ENCODE measurements at regions not wholly inside any gene's neighbourhood (a gene's known extent, or its start where the extent isn't known, plus 50 kb on each side); places are given as distances from the start of the nearest gene placed in this dataset.

DNA sequence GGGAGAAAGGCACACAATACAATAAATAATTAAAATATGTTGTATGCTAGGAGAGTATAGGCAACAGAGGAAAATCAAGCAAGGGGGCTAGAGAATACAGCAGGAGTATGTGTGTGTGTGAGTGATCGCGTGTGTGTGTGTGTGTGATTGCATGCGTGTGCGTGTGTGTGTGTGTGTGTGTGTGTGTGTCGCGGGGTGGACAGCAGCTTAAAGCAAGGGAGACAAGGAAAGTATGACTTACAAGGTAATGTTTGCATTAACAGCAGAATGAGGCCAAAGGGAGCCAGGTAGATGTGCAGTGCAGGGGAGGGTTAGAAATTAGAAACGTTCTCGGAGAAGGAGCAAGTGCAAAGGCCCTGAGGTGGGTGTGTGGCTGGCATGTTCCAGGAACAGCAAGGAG, 57.4 kb upstream of the KCNA1 start:
- TF ChIP-seq CTCF (IDR thresholded peaks at IDR 0.05): no peak
- TF ChIP-seq POLR2A (IDR thresholded peaks at IDR 0.05): no peak
